ENCODE measurements at regions not wholly inside any gene's neighbourhood (a gene's known extent, or its start where the extent isn't known, plus 50 kb on each side); places are given as distances from the start of the nearest gene placed in this dataset.

DNA sequence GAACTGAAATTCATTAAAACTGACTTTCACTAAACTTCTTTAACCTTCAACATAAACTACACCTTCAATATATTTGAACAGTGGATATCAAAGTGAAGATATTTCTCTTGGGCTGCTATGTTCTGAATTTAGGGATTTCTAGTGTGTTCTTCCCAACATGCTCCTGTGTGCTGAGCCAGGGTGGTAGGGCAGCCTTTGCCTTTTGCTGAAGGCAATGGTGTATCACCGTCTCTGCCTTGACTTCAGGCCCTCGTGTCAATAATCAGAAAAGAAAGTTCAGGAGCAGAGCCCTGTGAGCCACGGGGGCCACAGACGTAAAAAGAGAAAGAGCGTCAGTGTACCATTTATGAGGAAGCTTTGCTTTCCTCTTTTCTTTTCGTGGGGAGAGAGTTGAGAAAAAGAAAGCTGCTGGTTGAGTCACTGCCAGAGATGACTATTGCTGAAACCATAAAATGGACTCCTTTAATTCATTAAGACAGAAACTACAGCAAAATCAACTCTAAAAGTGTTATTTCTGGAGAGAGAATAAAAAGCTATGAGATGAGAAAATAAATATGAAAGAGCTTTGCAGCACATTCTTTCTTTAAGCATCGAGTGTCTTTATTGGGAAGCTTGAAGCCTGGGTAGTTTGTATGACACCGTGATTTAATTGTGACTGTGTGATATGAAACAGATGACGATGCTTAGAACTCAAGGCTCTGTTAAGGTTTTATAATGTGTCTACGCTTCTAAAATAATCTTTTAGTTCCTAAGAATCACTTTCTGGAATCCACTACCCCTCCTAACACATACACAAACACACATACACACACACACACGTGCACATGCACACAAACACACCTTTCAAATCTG lies 271.8 kb upstream of the MTNR1B start:
- no peaks in the 10 kb centered on the region for H3K36me3 ChIP-seq
- DNase-seq (no peak), ATAC-seq (ENCODE audit: low FRiP score in 2 of 2) (no peak)
- H3K27ac ChIP-seq, result no peak overlapping the region
- WGBS, 2 donors, result 74 to 76% methylated on average over 11 of the region's 11 CpGs
- no peaks in the 10 kb centered on the region for H3K9me3 ChIP-seq
- no peaks in the 10 kb centered on the region for H3K4me1 ChIP-seq
- TF ChIP-seq POLR2AphosphoS5 (IDR thresholded peaks at IDR 0.05) (no peak), EP300 (IDR thresholded peaks at IDR 0.05) (no peak), POLR2A (IDR thresholded peaks at IDR 0.05) (no peak)
- TF ChIP-seq, protein P1, sequence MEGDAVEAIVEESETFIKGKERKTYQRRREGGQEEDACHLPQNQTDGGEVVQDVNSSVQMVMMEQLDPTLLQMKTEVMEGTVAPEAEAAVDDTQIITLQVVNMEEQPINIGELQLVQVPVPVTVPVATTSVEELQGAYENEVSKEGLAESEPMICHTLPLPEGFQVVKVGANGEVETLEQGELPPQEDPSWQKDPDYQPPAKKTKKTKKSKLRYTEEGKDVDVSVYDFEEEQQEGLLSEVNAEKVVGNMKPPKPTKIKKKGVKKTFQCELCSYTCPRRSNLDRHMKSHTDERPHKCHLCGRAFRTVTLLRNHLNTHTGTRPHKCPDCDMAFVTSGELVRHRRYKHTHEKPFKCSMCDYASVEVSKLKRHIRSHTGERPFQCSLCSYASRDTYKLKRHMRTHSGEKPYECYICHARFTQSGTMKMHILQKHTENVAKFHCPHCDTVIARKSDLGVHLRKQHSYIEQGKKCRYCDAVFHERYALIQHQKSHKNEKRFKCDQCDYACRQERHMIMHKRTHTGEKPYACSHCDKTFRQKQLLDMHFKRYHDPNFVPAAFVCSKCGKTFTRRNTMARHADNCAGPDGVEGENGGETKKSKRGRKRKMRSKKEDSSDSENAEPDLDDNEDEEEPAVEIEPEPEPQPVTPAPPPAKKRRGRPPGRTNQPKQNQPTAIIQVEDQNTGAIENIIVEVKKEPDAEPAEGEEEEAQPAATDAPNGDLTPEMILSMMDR (IDR thresholded peaks at IDR 0.05), result no peak
- H3K27me3 ChIP-seq, result no peaks in the 10 kb centered on the region
- no peak overlapping the region for H3K4me3 ChIP-seq

DNA sequence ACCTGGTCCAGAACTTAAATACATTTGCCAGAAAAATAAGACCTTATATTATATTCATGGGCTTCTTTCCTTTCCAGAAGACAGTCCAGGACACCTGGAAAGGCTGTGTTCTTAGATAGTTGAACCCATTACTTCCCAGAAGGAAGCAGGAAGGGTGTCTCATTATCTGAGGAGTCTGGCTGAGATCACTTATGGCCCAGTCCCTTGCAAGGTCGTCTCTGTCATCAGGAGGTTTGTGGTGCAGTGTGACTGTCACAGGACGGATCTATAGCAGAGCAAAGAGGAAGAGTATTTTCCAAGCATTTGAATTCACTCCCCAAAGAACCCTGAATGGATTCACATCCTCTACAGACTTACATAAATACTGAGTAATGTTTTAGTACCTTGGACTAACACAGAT lies 270.7 kb upstream of the MTNR1B start:
- ATAC-seq (ENCODE audit: low FRiP score in 2 of 2) (peak in 1 of 2 donors; percentile 24), DNase-seq (no peak)
- no peaks in the 10 kb centered on the region for H3K9me3 ChIP-seq
- H3K36me3 ChIP-seq, result no peaks in the 10 kb centered on the region
- TF ChIP-seq POLR2A (IDR thresholded peaks at IDR 0.05), result no peak
- no peak for TF ChIP-seq EP300 (IDR thresholded peaks at IDR 0.05)
- TF ChIP-seq, protein P1 (IDR thresholded peaks at IDR 0.05), result no peak
- no peak for TF ChIP-seq POLR2AphosphoS5 (IDR thresholded peaks at IDR 0.05)
- no peak overlapping the region for H3K27ac ChIP-seq
- 50 to 57% methylated on average over 2 of the region's 2 CpGs for WGBS, 2 donors
- H3K4me1 ChIP-seq, result no peaks in the 10 kb centered on the region
- H3K4me3 ChIP-seq, result no peak overlapping the region
- H3K27me3 ChIP-seq, result no peaks in the 10 kb centered on the region

DNA sequence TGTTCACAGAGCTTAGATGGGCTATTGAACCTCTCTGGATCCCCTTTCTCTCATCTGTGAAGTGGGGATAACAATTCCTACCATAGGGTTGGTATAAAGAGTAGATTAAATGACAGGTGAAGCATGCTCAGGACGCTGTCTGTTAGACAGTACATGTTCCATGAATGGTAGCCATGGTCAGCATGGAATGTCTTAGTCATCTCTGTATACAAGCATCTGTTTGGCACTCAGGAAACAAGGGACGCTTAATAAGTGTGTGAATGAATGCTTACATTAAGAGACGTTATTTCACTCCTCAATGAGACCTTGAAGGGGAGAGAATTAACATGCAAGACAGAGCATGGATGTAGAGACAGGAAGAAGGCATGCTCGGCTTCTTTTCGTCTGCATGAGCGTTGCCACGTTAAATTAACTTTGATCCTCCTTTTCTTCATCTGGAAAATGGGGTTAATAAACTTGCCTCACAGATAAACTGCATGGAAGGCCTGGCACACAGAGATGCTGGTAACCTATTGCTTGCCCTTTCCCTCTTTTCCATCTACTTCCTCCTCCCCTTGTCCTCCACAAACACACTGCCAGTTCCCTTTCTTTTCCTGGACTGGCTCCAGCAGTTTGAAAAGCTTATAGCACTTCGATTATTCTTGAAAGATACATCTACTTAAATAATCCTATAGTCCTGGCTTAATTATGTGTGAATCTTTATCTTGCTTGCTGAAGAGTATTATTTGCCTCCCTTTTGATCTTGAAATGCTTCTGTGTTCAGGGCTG lies 267.2 kb upstream of the MTNR1B start:
- DNase-seq (no peak), ATAC-seq (ENCODE audit: low FRiP score in 2 of 2) (no peak)
- Histone ChIP-seq H3K9me3 (no peaks in the 10 kb centered on the region), H3K4me3 (no peak overlapping the region), H3K4me1 (peaks cover 0 to 2% (median under 1%) of the 10 kb centered on the region in 4 donors), H3K27ac (no peak overlapping the region), H3K27me3 (no peaks in the 10 kb centered on the region), H3K36me3 (no peaks in the 10 kb centered on the region)
- 74 to 79% methylated on average over 8 of the region's 8 CpGs for WGBS, 2 donors
- no peak for TF ChIP-seq POLR2A (IDR thresholded peaks at IDR 0.05)
- TF ChIP-seq POLR2AphosphoS5 (IDR thresholded peaks at IDR 0.05), result no peak
- no peak for TF ChIP-seq EP300 (IDR thresholded peaks at IDR 0.05)
- TF ChIP-seq, protein P1 (IDR thresholded peaks at IDR 0.05), result no peak

DNA sequence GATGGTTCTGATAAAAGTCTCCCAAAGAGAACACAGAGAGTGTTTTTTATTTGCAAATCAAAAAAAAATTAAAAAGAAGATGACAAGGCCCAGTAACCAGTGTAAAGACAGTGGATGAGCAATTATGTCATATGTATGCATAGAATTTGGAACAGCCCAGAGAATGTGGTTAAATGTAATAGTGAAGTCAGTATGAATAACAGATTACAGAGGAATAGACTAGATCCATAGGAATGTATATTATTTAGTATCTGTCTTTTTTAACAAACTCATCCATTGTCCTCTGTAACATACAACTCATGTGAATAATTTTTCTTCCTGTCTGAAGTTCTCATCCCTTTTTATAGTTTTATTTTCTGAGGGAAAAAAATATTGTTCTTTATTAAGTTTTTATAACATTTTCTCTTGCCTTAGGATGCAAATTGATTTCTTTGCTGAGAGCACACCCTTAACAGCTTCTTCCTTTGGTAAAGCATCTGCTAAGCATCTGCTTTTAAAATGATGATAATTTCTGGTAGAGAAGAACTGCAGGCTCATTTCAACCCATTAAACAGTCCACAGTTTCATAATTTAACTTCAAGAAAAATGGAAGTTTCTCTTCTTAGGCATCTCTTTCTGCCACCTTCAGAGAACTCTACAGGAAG lies 266.5 kb upstream of the MTNR1B start:
- Histone ChIP-seq H3K4me3 (no peak overlapping the region), H3K27ac (no peak overlapping the region), H3K27me3 (no peaks in the 10 kb centered on the region), H3K36me3 (no peaks in the 10 kb centered on the region), H3K4me1 (peaks cover 0 to 9% (median 4%) of the 10 kb centered on the region in 4 donors), H3K9me3 (no peaks in the 10 kb centered on the region)
- no peak for ATAC-seq (ENCODE audit: low FRiP score in 2 of 2)
- TF ChIP-seq POLR2A (IDR thresholded peaks at IDR 0.05) (no peak), POLR2AphosphoS5 (IDR thresholded peaks at IDR 0.05) (no peak), EP300 (IDR thresholded peaks at IDR 0.05) (no peak)
- TF ChIP-seq, protein P1 (IDR thresholded peaks at IDR 0.05), result no peak
- no peak for DNase-seq

Measured in upper lobe of left lung (tissue), 6 donors.